ENCODE measurements at regions not wholly inside any gene's neighbourhood (a gene's known extent, or its start where the extent isn't known, plus 50 kb on each side); places are given as distances from the start of the nearest gene placed in this dataset.

DNA sequence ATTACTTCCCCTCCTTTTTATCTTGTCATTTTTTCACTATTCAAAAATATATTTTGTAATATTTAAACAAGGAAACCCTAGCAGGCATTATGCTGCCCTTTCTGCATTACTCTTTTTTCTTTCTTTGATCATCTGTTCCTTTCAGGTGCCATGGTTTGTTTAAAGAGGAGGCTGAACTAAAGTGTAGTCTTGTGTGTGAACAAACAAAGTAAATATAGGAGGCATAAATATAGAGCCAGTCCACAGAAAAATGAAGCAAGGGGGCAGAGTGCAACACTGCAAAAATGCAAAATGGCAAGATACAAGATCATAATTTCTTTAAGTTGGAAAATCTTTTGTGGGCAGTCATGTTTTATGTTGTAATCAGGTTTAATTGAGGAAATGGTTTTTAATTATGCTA is 947.3 kb upstream of the COX7C start:
- DNase-seq (ENCODE audit: low spot score), result no peak
- TF ChIP-seq, protein P1, sequence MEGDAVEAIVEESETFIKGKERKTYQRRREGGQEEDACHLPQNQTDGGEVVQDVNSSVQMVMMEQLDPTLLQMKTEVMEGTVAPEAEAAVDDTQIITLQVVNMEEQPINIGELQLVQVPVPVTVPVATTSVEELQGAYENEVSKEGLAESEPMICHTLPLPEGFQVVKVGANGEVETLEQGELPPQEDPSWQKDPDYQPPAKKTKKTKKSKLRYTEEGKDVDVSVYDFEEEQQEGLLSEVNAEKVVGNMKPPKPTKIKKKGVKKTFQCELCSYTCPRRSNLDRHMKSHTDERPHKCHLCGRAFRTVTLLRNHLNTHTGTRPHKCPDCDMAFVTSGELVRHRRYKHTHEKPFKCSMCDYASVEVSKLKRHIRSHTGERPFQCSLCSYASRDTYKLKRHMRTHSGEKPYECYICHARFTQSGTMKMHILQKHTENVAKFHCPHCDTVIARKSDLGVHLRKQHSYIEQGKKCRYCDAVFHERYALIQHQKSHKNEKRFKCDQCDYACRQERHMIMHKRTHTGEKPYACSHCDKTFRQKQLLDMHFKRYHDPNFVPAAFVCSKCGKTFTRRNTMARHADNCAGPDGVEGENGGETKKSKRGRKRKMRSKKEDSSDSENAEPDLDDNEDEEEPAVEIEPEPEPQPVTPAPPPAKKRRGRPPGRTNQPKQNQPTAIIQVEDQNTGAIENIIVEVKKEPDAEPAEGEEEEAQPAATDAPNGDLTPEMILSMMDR (IDR thresholded peaks at IDR 0.05; ENCODE audit: extremely low read depth, insufficient read depth, missing control alignments), result no peak
- in situ Hi-C loops (cut with MboI; ENCODE audit: low pct_unique_long_range_greater_than_20kb, low sequenced_read_pairs, unreplicated experiment), result no loop called here

DNA sequence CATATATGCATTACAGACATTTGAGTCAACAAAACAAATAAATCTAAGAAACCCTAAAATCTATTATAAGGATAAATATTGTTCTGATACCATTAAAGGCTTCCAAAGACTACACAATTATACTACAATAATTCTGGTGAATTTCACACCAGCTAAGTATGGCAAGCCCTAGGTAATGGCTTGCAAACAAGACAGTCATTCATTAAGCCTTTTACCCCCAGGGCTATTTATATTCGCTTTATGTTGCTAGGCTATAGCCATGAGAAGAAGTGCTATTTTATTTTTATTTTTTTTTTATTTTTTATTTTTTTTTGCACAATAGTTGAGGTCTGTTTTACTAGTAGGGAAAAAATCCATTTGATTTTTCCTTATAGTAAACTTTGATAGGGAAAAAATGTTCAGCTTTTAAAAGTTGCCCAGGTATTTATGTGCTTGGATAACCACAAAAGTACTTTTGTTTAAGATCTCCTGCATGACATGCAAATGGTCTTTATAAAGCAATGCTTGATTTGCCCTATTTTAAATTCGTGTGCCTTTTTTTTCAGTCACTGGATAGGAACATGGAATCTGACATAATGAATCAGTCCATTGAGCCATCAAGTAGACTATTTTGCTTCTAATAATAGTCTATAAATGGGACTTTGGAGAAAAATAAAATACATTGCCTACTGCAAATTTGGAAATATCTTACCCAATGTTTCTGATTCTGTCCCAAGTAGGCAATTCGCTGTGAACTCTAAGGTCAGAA is 946.3 kb upstream of the COX7C start:
- DNase-seq (ENCODE audit: low spot score), result no peak
- TF ChIP-seq, protein P1 (IDR thresholded peaks at IDR 0.05; ENCODE audit: extremely low read depth, insufficient read depth, missing control alignments), result no peak
- in situ Hi-C loops (cut with MboI; ENCODE audit: low pct_unique_long_range_greater_than_20kb, low sequenced_read_pairs, unreplicated experiment), result no loop called here

DNA sequence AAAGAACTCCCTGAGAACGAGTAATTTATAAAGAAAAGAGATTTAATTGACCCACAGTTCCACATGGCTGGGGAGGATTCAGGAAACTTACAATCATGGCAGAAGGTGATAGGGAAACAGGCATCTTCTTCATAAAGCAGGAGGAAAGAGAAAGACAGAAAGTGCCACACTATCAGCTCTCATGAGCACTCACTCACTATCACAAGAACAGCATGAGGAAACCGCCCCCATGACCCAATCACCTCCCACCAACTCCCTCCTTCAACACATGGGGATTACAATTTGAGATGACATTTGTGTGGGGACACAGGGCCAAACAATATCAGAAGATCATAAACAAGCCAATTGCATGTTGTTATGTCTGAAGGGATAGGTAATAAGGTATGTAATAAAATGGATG is 935.9 kb upstream of the COX7C start:
- TF ChIP-seq, protein P1 (IDR thresholded peaks at IDR 0.05; ENCODE audit: extremely low read depth, insufficient read depth, missing control alignments), result no peak
- in situ Hi-C loops (cut with MboI; ENCODE audit: low pct_unique_long_range_greater_than_20kb, low sequenced_read_pairs, unreplicated experiment), result no loop called here

DNA sequence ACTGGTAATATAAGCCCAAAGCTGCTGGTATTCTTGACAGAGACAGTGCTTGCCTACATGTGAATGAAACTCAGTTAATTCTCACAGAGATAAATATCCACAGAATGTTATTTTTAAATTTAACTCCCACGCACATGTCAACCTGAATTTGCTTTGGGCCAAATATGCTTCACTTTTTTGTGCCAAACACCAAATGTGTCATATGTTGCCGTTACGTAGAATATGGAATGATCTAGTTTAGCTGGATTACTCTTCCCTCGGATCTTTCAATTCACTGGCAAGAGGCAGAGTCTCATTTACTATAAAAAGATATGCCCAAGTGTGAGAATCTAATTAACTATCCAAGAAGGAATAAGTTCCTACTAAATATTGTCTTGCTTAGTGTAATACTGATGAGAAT is 933.4 kb upstream of the COX7C start:
- TF ChIP-seq, protein P1 (IDR thresholded peaks at IDR 0.05; ENCODE audit: extremely low read depth, insufficient read depth, missing control alignments), result no peak
- in situ Hi-C loops (cut with MboI; ENCODE audit: low pct_unique_long_range_greater_than_20kb, low sequenced_read_pairs, unreplicated experiment), result no loop called here
- no peak for DNase-seq (ENCODE audit: low spot score)

More for the DNA sequence above, 935.9 kb upstream of the COX7C start:
- DNase-seq (ENCODE audit: low spot score), result no peak

DNA sequence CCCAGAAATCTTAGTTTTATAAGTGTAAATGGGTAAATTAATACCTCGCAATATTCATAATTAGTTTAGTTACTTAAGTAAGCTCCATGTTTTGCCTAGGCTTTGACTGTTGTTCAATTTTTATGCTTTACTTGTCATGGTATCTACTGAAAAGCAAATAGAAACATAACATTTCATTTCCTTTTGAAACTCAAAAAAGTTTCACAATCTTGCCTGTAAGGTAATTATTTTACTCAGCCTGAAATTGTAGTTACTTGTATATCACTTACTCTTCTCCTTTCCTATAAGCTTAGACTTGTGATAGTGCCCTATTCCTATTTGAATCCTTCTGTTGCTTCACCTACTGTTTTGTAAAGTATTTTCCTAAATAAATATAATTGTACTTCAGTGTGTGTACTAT is 914.4 kb upstream of the COX7C start:
- DNase-seq (ENCODE audit: low spot score), result no peak
- TF ChIP-seq, protein P1 (IDR thresholded peaks at IDR 0.05; ENCODE audit: extremely low read depth, insufficient read depth, missing control alignments), result no peak
- in situ Hi-C loops (cut with MboI; ENCODE audit: low pct_unique_long_range_greater_than_20kb, low sequenced_read_pairs, unreplicated experiment), result no loop called here

DNA sequence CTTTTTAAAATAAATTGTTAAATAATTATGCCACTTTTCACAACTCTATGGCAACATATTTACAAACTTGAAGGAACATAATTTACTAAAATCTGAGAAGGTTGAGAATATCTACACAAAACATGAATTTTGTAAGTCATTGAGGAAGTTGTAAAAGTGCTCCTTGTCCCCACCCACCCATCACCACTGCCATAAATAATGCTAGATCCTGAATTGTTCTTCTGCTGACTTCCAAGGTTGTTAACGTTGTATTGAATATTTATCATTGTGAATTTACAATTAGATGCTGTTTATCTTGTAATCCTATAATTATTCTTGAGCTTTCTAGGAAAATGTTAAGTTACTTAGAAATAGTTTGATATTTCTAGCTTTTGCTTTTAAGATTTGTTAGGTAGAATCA is 908.0 kb upstream of the COX7C start:
- TF ChIP-seq, protein P1 (IDR thresholded peaks at IDR 0.05; ENCODE audit: extremely low read depth, insufficient read depth, missing control alignments), result no peak
- in situ Hi-C loops (cut with MboI; ENCODE audit: low pct_unique_long_range_greater_than_20kb, low sequenced_read_pairs, unreplicated experiment), result no loop called here
- no peak for DNase-seq (ENCODE audit: low spot score)
